Mesenchymal stem cell (in vitro differentiated cells and primary cell): ENCODE measurements at regions not wholly inside any gene's neighbourhood (a gene's known extent, or its start where the extent isn't known, plus 50 kb on each side); places are given as distances from the start of the nearest gene placed in this dataset.

ENCODE experiments used
- DNase-seq: peaks from one replicate; pipeline ENCODE4 v3.0.0-alpha.2; 2013
- H2AFZ ChIP-seq: one replicate; pipeline ENCODE4 v1.6.1; 2013; ENCODE audit warnings: low read depth, mild to moderate bottlenecking, control low read depth, inconsistent platforms, low read length, moderate library complexity
- H2AK5ac ChIP-seq: 2 replicates; pipeline ENCODE4 v1.6.1; 2013; ENCODE audit warnings: low read length, moderate library complexity, mild to moderate bottlenecking, inconsistent platforms; ENCODE audit not compliant: severe bottlenecking
- H2BK120ac ChIP-seq: one replicate; pipeline ENCODE4 v1.6.1; 2013; ENCODE audit warnings: low read depth, mild to moderate bottlenecking, inconsistent platforms, low read length, moderate library complexity
- H2BK12ac ChIP-seq, 2 experiments: one replicate each; pipeline ENCODE4 v1.6.1; 2013; ENCODE audit warnings: inconsistent platforms in 2 of 2, low read length in 2 of 2, mild to moderate bottlenecking in 2 of 2, moderate library complexity in 2 of 2, control low read depth in 1 of 2
- H2BK15ac ChIP-seq: one replicate; pipeline ENCODE4 v1.6.1; 2013; ENCODE audit warnings: mild to moderate bottlenecking, low read depth, inconsistent platforms; ENCODE audit not compliant: poor library complexity, severe bottlenecking
- H2BK5ac ChIP-seq: 2 replicates; pipeline ENCODE4 v1.6.1; 2013; ENCODE audit warnings: low read depth, mild to moderate bottlenecking, low read length, control low read depth, inconsistent platforms; ENCODE audit not compliant: poor library complexity, severe bottlenecking
- H3K14ac ChIP-seq, 2 experiments: one replicate each; pipeline ENCODE4 v1.6.1; 2013; ENCODE audit warnings: inconsistent platforms in 2 of 2, low read length in 2 of 2, control low read depth in 1 of 2, mild to moderate bottlenecking in 1 of 2, moderate library complexity in 1 of 2
- H3K18ac ChIP-seq, 2 experiments: one replicate each; pipeline ENCODE4 v1.6.1; 2013; ENCODE audit warnings: inconsistent platforms in 2 of 2, low read length in 2 of 2, control low read depth in 1 of 2, low read depth in 1 of 2, mild to moderate bottlenecking in 1 of 2
- H3K23ac ChIP-seq, 2 experiments: one replicate each; pipeline ENCODE4 v1.6.1; 2013; ENCODE audit warnings: inconsistent platforms in 2 of 2, low read length in 2 of 2, mild to moderate bottlenecking in 2 of 2, moderate library complexity in 2 of 2, control low read depth in 1 of 2
- H3K27ac ChIP-seq: 2 replicates; pipeline ENCODE4 v1.5.1; 2013; ENCODE audit warnings: mild to moderate bottlenecking, moderate library complexity, low read length, control low read depth, inconsistent platforms; ENCODE audit not compliant: poor library complexity, severe bottlenecking
- H3K27me3 ChIP-seq, 2 experiments: 2 replicates each; pipeline versions ENCODE4 v1.6.1 to v1.7.0; 2013; ENCODE audit warnings: low read length in 2 of 2, mild to moderate bottlenecking in 2 of 2, moderate library complexity in 2 of 2, control low read depth in 1 of 2, inconsistent platforms in 1 of 2; ENCODE audit not compliant: control insufficient read depth in 1 of 2, insufficient read depth in 1 of 2
- H3K36me3 ChIP-seq, 2 experiments: 2 replicates each; pipeline versions ENCODE4 v1.6.1 to v1.7.0; 2013; ENCODE audit warnings: low read length in 2 of 2, control low read depth in 1 of 2, inconsistent platforms in 1 of 2, low read depth in 1 of 2, mild to moderate bottlenecking in 1 of 2; ENCODE audit not compliant: insufficient read depth in 2 of 2, control insufficient read depth in 1 of 2
- H3K4ac ChIP-seq, 2 experiments: one replicate each; pipeline ENCODE4 v1.6.1; 2013; ENCODE audit warnings: inconsistent platforms in 2 of 2, low read length in 2 of 2, mild to moderate bottlenecking in 2 of 2, moderate library complexity in 2 of 2, control low read depth in 1 of 2, low read depth in 1 of 2
- H3K4me1 ChIP-seq: 2 replicates; pipeline ENCODE4 v1.6.1; 2013; ENCODE audit warnings: low read depth, low read length, control low read depth; ENCODE audit not compliant: control insufficient read depth, insufficient read depth
- H3K4me2 ChIP-seq: 2 replicates; pipeline ENCODE4 v1.6.1; 2013; ENCODE audit warnings: low read length, mild to moderate bottlenecking, inconsistent platforms; ENCODE audit not compliant: poor library complexity, severe bottlenecking
- H3K4me3 ChIP-seq, 2 experiments: 2 replicates each; pipeline versions ENCODE4 v1.5.1 to v1.7.0; 2013; ENCODE audit warnings: low read length in 2 of 2, mild to moderate bottlenecking in 2 of 2, control low read depth in 1 of 2, low read depth in 1 of 2; ENCODE audit not compliant: insufficient read depth in 1 of 2
- H3K79me1 ChIP-seq: replicated peaks from 2 replicates; pipeline ENCODE4 v1.6.1; 2013; ENCODE audit warnings: mild to moderate bottlenecking, control low read depth, low read length, inconsistent platforms; ENCODE audit not compliant: poor library complexity, severe bottlenecking
- H3K9ac ChIP-seq: 2 replicates; pipeline ENCODE4 v1.7.0; 2013; ENCODE audit warnings: mild to moderate bottlenecking, low read length, moderate library complexity
- H3K9me3 ChIP-seq: 2 replicates; pipeline ENCODE4 v1.7.0; 2013; ENCODE audit warnings: mild to moderate bottlenecking, low read length; ENCODE audit not compliant: control insufficient read depth
- H4K8ac ChIP-seq: one replicate; pipeline ENCODE4 v1.6.1; 2013; ENCODE audit warnings: inconsistent platforms, mild to moderate bottlenecking, low read length, moderate library complexity
- H4K91ac ChIP-seq: one replicate; pipeline ENCODE4 v1.6.1; 2013; ENCODE audit warnings: mild to moderate bottlenecking, low read length, inconsistent platforms
- WGBS: methylation state at CpG from one replicate; pipeline ENCODE4 v1.1.7; 2013; ENCODE audit warnings: mixed read lengths; 5-methylcytosine and 5-hydroxymethylcytosine counted together

DNA sequence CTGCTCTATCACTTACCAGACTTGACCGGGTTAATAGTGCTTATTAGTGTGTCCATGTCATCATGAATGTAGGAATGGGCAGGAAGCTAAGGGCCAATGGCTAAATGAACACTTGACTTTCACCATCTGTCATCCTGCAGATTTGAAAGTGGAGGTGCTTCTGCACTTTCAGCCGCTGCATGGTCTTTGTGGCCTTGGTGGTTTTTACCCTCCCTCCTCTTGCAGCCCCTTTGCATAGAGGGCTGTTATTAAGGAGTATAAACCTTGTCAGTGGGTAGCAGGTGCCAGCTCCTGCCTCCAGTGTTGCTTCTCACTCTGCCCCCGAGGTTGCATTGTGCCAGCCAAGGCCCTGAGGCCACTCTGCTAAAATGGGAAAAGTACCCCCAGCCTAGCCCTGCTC lies 122.2 kb upstream of the TNFAIP3 start:
- Histone ChIP-seq H3K79me1 (no peaks in the 10 kb centered on the region), H2BK15ac (no peak overlapping the region), H3K36me3 (no peaks in the 10 kb centered on the region), H4K8ac (no peak overlapping the region), H2AFZ (no peak overlapping the region), H2BK12ac (no peak overlapping the region), H2BK120ac (no peak overlapping the region), H3K18ac (no peak overlapping the region), H2AK5ac (no peak overlapping the region), H3K4me3 (no peak overlapping the region), H3K4me1 (no peaks in the 10 kb centered on the region), H4K91ac (no peak overlapping the region), H3K23ac (no peak overlapping the region), H3K9ac (no peak overlapping the region), H3K27me3 (peaks cover 0 to 3% of the 10 kb centered on the region in 2 experiments), H3K14ac (no peak overlapping the region), H3K4ac (no peak overlapping the region), H3K9me3 (no peaks in the 10 kb centered on the region), H3K4me2 (no peak overlapping the region), H3K27ac (no peak overlapping the region), H2BK5ac (no peak overlapping the region)
- WGBS = 85% methylated on average over 2 of the region's 3 CpGs
- DNase-seq = no peak

DNA sequence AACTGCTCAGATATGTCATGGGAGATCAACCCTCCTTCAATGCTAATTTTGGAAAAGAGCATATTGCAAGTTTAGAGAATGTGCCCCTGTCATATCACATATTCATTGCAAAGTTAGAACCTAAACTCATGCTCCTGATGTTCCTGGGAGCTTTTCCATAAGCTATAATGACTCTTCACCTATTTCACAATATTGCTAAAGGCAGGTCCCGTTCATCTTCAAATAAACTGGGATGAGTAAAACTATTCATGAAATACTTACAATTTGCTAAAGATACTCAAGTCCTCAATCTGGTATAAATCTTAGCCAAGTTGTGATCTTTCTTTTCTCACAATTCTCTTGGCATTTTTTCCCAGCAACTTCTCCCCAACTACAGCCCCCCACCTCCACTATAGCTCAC lies 121.7 kb upstream of the TNFAIP3 start:
- Histone ChIP-seq H2BK15ac (no peak overlapping the region), H3K23ac (no peak overlapping the region), H3K18ac (no peak overlapping the region), H3K14ac (no peak overlapping the region), H3K9ac (no peak overlapping the region), H2BK120ac (no peak overlapping the region), H3K4me3 (no peak overlapping the region), H2BK5ac (no peak overlapping the region), H3K27ac (no peak overlapping the region), H3K4me2 (no peak overlapping the region), H2AK5ac (no peak overlapping the region), H3K9me3 (no peaks in the 10 kb centered on the region), H3K27me3 (peaks cover 0 to 3% of the 10 kb centered on the region in 2 experiments), H3K79me1 (no peaks in the 10 kb centered on the region), H2AFZ (no peak overlapping the region), H4K8ac (no peak overlapping the region), H3K4me1 (no peaks in the 10 kb centered on the region), H3K36me3 (no peaks in the 10 kb centered on the region), H3K4ac (no peak overlapping the region), H2BK12ac (no peak overlapping the region), H4K91ac (no peak overlapping the region)
- no peak for DNase-seq
- WGBS = 100% methylated on average over 1 of the region's 1 CpG

DNA sequence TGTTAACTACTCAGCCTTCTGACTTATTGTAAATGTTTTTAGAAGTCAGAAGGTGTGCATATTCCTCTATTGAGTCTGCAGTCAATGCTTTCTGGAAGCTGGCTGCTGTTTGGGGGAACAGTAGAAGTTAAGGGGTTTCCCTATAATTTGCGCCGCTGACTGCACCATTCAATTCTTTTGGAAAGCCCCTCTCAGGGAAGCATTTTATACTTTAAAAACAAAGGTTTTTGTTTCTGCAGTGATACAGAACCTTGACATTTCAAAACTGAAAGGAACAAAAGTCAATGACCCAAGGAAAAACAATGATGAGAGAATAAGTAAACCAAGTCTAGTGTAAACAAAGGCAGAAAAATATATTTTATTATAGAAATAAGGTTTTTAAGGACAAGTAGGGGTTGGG lies 120.8 kb upstream of the TNFAIP3 start:
- Histone ChIP-seq H4K91ac (no peak overlapping the region), H4K8ac (no peak overlapping the region), H3K9ac (no peak overlapping the region), H3K4ac (no peak overlapping the region), H3K23ac (no peak overlapping the region), H2BK5ac (no peak overlapping the region), H3K9me3 (no peaks in the 10 kb centered on the region), H2BK120ac (no peak overlapping the region), H2AFZ (no peak overlapping the region), H2AK5ac (no peak overlapping the region), H3K4me2 (no peak overlapping the region), H2BK12ac (no peak overlapping the region), H3K79me1 (no peaks in the 10 kb centered on the region), H3K14ac (no peak overlapping the region), H3K27me3 (peaks cover 0 to 3% of the 10 kb centered on the region in 2 experiments), H3K27ac (no peak overlapping the region), H3K4me1 (no peaks in the 10 kb centered on the region), H2BK15ac (no peak overlapping the region), H3K18ac (no peak overlapping the region), H3K36me3 (no peaks in the 10 kb centered on the region), H3K4me3 (no peak overlapping the region)
- no CpG with 5 or more reads among the region's 2 CpGs for WGBS
- DNase-seq = no peak

DNA sequence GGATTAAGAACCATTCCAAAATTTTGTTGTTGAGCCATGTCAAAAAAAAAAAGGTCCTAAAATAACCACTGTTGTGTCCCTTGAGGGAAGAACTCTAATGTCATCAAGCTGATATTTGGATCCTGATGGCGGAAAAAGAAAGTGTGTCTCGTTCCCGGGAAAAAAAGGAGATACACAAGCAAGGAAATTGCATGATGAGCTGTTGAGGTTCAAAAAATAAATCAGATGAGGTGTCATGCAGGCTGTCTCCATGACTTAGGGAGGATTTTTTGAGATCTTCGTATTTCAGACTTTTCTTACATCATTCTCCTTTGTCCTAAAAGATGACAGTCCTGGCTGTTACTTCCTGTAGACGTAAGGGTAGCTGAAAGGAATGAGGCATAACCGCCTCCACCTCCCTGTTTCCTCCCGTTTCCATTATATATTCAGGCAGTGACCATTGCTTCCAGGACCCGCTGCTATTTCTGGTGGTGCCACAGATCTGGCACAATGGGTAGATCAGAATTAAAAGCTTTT lies 117.3 kb upstream of the TNFAIP3 start:
- WGBS = 73% methylated on average over 7 of the region's 8 CpGs

More for the DNA sequence above, 117.3 kb upstream of the TNFAIP3 start:
- H2BK12ac ChIP-seq = no peak overlapping the region
- H3K18ac ChIP-seq = no peak overlapping the region
- no peak for DNase-seq
- no peak overlapping the region for H4K91ac ChIP-seq
- H2AK5ac ChIP-seq = no peak overlapping the region
- no peak overlapping the region for H3K4me2 ChIP-seq
- no peak overlapping the region for H4K8ac ChIP-seq
- peak overlapping the region in 1 of 2 experiments; percentile 54 for H3K4me3 ChIP-seq
- peaks cover 0 to 3% of the 10 kb centered on the region in 2 experiments for H3K27me3 ChIP-seq
- no peak overlapping the region for H3K4ac ChIP-seq
- no peaks in the 10 kb centered on the region for H3K4me1 ChIP-seq
- H3K23ac ChIP-seq = no peak overlapping the region
- peak overlapping the region; percentile 59 for H3K9ac ChIP-seq
- no peak overlapping the region for H3K27ac ChIP-seq
- H3K9me3 ChIP-seq = no peaks in the 10 kb centered on the region
- H3K14ac ChIP-seq = no peak overlapping the region
- no peaks in the 10 kb centered on the region for H3K79me1 ChIP-seq
- no peak overlapping the region for H2AFZ ChIP-seq
- no peak overlapping the region for H2BK120ac ChIP-seq
- H2BK5ac ChIP-seq = no peak overlapping the region
- no peaks in the 10 kb centered on the region for H3K36me3 ChIP-seq
- H2BK15ac ChIP-seq = no peak overlapping the region
